IMR-90 (cell line): ENCODE measurements at regions not wholly inside any gene's neighbourhood (a gene's known extent, or its start where the extent isn't known, plus 50 kb on each side); places are given as distances from the start of the nearest gene placed in this dataset.

Source experiments
- CEBPB ChIP-seq: IDR thresholded peaks from 2 replicates; pipeline ENCODE4 v1.6.1; 2012; ENCODE audit warnings: low read depth, low read length, improper control_type of control experiment
- CHD1 ChIP-seq: IDR thresholded peaks from 2 replicates; pipeline ENCODE4 v1.6.1; 2012; ENCODE audit warnings: low read depth, low read length, improper control_type of control experiment
- CTCF ChIP-seq: conservative IDR thresholded peaks from 2 replicates; pipeline ENCODE4 v1.5.1; 2012; ENCODE audit warnings: mild to moderate bottlenecking, low read depth, low read length, improper control_type of control experiment
- POLR2A ChIP-seq: IDR thresholded peaks from 2 replicates; pipeline ENCODE4 v1.6.1; 2012; ENCODE audit warnings: mild to moderate bottlenecking, low read depth, low read length
- RAD21 ChIP-seq: IDR thresholded peaks from 2 replicates; pipeline ENCODE4 v1.6.1; 2012; ENCODE audit warnings: low read length, improper control_type of control experiment
- RCOR1 ChIP-seq: IDR thresholded peaks from 2 replicates; pipeline ENCODE4 v1.6.1; 2012; ENCODE audit warnings: mild to moderate bottlenecking, low read length, improper control_type of control experiment; ENCODE audit not compliant: insufficient replicate concordance
- SMC3 ChIP-seq: fragments of 150-350 bp; IDR thresholded peaks from 2 replicates; pipeline ENCODE4 v1.6.1; 2016; ENCODE audit warnings: low read depth, mild to moderate bottlenecking, antibody characterized with exemption, low read length, moderate library complexity
- USF2 ChIP-seq: fragments of 150-350 bp; IDR thresholded peaks from 2 replicates; pipeline ENCODE4 v1.6.1; 2017; ENCODE audit warnings: mild to moderate bottlenecking, antibody characterized with exemption, low read length, low read depth

- TF ChIP-seq RCOR1 (no peak), SMC3 (no peak), POLR2A (no peak), CTCF (no peak), CHD1 (no peak), CEBPB (no peak), RAD21 (no peak), USF2 (no peak)
Measured at GRCh38 chr2:118240276-118240675, 152.0 kb downstream of the INSIG2 start.
